ENCODE measurements at regions not wholly inside any gene's neighbourhood (a gene's known extent, or its start where the extent isn't known, plus 50 kb on each side); places are given as distances from the start of the nearest gene placed in this dataset.
"Not testable (repeated sequence)": the region's sequence is repeated elsewhere in the genome, so short reads cannot be mapped to it uniquely, and the experiment has no call there.

- DNase-seq = no peak
Observed at GRCh38 chr18:67455890-67456501, 60.5 kb downstream of the DSEL start.

DNA sequence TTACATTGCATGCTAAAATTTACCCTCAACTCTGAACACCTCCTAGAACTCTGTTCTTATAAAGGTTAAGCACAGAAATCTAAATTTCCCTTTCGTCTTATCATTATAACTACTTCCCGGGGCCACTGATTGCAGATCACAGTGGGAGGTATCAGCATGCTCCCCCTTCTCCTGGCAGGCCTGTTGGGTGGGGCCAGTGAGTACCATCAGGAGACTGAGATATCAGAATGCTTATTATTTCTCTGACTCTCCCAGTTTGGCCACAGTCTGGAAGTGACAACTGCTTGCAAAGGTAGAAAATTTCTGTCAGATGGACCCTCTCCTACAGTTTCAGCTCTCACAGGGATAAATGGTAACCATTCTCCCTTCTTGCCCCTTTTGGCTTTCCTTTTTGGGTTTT, 62.6 kb downstream of the DSEL start:
- no peak for DNase-seq

GRCh38 chr18:67451960-67452359, 64.6 kb downstream of the DSEL start:
- DNase-seq = no peak

DNA sequence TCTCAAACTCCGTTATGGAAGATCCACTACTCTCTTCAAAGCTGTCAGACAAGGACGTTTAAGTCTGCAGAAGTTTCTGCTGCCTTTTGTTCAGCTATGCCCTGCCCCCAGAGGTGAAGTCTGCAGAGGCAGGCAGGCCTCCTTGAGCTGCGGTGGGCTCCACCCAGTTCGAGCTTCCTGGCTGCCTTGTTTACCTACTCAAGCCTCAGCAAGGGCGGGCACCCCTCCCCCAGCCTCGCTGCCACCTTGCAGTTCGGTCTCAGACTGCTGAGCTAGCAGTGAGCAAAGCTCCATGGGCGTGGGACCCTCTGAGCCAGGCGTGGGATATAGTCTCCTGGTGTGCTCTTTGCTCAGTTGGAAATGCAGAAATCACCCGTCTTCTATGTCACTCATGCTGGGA, 65.4 kb downstream of the DSEL start:
- not testable (repeated sequence) for DNase-seq

GRCh38 chr18:67433971-67434370, 82.5 kb downstream of the DSEL start:
- DNase-seq = no peak

- no peak for DNase-seq
Observed at GRCh38 chr18:67432806-67433205, 83.7 kb downstream of the DSEL start.

DNA sequence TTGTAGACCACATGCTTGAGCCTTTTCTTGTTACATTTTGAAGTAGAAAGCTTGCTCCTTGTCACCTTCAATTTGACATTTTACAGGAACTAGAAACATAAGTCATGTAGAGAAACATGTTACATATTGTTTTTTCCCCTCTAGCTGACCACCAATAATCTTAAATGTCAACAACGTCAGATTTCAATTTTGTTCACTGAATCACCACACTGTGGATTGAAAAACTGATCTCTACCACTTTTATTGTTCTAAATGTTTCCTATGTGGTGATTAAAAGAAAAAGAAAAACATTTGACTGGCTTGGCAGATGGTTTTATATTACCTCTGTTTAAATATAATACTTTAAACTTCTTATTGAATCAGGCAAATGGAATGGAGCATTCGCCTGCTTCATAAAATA, 87.7 kb downstream of the DSEL start:
- no peak for DNase-seq

DNA sequence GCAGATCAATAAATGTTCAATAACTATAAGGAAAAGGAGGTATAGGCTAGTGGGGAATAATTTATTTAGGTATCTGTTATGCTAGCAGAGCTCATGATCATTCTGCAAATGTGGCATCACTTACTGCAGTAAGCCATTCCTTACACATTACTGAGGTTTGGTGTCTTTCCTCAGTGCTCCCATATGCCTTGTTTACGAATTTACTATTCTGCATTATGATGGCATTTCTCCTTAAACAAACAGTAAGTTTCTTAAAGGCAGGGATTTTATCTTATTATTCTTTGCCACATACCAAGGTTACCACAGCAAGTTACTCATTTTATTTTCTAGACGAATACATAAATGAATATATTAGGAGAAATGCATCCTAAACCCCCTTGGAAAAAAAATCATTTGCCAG, 88.4 kb downstream of the DSEL start:
- DNase-seq = no peak

GRCh38 chr18:67426486-67426885, 90.0 kb downstream of the DSEL start:
- no peak for DNase-seq

DNA sequence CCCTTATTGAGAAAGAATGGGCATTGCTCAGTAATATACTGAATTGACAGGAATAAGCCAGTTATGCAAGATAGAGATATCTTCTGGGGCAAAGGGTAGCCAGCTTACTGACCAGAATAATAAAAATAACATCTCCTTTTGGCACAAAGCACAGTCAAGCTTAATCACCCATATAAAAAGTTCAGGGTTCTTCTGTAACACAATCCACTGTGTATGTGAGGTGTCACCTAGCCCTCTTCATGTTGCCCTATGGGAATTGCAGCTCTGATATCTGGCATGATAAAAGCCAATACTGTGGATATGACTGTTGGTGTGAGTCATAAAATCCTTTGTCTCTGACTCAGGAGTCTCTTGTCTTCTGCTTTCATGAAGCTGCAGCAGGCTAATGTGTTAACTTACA, 90.8 kb downstream of the DSEL start:
- no peak for DNase-seq

DNA sequence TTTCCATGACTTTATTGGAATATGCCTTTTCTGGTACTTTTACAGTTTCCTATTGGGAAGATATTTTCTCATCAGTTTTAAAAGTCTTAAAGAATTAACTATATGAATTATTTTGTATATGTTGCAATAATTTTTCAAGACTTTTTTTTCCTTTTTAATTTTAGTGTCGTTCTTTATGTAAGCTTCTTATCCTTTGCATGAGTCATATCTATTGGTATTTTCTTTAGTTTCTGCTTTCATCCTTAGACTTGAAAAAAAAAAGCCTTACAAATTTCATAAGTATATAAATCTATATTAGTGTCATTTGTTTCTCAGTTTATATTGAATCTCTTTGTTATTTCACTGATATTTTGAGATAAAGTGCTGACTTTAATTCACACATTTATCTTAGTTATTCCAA, 94.9 kb downstream of the DSEL start:
- no peak for DNase-seq

DNA sequence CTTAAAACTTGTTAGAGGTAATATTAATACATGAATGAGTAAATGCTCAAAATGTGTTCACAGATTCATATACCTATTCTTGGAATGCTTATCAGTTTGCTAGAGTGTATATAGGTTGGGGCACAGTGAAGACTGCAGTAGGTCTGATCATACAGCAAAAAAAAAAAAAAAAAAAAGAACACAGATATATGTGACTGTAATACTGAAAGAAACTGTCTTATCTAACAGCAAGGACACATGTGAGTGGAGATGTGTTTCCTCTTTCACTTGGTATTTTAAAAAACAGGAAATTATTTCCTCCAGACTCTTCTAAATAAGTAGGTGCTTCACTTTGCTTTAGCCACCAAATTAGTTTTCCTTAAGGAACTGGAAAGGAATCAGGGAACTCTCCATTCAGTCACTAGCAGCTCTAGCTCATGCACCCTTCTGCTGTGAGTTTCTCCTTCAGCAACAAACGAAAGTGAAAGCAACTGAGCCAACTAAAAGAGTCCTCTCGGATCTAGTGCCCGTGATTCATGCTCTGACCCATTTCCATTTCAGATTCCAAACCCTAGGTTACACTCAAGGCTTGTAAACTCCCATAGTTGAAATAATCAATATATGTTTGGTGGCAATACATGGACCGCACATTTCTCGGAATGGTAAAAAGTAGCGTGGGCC, 98.5 kb downstream of the DSEL start:
- DNase-seq = no peak

- DNase-seq = no peak
Observed at GRCh38 chr18:67411116-67411515, 105.4 kb downstream of the DSEL start.

DNA sequence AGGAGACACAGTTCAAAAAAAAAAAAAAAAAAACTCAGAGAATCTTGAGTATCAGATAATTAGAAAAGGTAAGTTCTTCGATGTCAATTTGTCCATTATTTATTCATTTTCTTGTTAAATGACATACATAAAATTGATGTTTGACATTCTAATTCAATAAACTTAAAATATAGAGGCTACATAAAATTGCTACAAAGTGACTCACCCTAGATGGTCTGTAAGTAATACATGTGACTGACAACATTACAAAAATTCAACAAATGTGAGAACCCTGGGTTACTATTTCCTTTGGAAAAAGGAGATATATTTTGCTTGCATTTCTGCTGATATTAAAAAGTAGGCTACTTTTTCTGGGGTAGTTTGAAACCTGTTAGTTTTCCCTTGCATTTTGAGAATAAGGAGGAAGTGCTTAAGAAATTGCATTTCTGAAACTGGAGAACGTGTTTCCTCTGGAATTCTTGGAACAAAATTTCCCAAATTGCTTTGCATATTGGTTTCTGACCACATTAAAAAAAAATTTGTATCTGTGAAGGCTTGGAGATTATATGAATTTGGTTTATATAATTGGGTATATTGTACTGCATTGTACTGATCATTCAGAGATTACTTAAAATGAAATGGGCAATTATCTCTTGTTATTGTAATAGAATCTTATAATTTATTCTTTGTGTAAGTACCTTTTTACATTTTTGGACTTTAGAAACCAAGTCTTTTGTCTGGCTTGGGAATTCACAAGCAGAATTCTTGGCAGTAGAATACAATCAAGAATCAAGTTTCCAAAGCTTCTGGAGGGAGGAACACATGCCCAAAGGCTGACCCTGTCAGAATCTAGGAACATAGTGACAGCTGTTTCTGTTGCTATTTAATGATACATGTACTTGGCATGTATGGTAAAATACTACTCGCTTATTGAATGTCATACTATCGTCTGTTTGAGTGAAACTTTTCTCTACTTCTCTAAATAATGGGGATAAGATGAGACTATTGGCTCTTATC, 106.1 kb downstream of the DSEL start:
- DNase-seq = no peak

- DNase-seq = no peak
Observed at GRCh38 chr18:67408240-67408639, 108.3 kb downstream of the DSEL start.

DNA sequence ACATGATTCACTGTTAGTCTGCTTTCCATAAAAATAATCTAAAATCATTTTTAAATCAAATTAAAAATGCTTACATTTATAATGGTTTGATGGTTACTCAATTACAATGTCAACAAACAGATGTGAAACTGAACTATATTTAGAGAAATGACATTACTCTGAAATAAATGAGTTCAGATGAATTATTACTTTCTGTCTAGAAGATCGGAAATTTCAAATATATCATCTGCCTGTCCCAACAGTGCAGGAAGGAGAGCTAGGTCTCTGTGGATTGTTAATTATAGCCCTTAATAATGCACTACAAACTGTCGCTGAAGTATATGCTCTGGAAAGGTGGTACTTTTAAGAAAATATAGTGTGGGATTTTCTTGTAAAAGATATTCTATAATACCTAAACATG, 109.8 kb downstream of the DSEL start:
- no peak for DNase-seq

DNA sequence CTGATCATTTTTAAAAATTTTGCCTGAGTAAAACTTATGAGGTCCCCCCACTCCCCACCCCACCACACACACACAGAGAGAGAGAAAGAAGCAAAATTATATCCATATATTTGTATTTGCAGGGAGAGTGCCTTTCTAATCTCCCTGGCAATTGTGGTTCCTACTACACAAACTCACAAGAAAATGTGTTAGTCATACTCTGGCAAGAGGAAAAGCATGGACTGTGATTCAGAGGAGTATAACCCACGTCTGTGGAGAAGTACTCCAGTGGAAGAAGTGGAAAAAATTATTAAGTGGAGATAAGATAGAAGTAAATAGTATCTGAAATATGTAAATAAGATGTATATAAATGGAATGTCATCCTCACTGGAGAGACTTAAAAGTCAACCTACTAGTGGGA, 114.0 kb downstream of the DSEL start:
- DNase-seq = no peak

- DNase-seq = no peak
Observed at GRCh38 chr18:67400502-67401117, 115.9 kb downstream of the DSEL start.

GRCh38 chr18:67386032-67386431, 130.5 kb downstream of the DSEL start:
- DNase-seq = no peak

- no peak for DNase-seq
Observed at GRCh38 chr18:67385455-67385854, 131.1 kb downstream of the DSEL start.

GRCh38 chr18:67384057-67384456, 132.5 kb downstream of the DSEL start:
- DNase-seq = not testable (repeated sequence)

- no peak for DNase-seq
Observed at GRCh38 chr18:67381608-67382150, 134.8 kb downstream of the DSEL start.
